ENCODE measurements at regions not wholly inside any gene's neighbourhood (a gene's known extent, or its start where the extent isn't known, plus 50 kb on each side); places are given as distances from the start of the nearest gene placed in this dataset.

DNA sequence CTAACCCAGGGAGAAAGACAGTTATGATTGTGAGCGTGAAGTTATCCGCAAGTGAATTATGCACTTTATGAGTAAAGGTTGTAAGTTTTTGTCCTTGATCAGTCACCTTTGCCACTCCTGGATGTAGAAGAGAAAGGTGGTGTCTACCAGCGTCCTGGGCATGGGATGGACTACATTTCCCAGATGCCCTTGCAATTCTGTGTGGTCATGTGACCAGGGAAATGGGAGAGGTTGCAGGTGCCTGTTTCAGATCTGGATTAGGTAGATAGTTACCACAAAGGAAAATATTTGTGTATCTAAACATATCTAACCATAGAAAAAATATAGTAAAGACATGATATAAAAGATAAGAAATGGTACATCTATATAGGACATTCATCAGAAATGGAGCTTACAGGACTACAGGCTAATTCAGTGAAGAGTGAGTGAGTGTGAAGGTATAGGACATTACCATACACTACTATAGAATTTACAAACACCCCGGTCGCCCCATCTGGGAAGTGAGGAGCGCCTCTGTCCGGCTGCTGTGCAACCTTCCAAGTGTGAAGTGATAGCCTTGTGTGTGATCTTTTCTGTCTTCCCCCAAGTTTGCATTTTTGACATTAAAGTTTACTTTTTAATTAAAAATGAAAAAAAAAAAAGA lies 51.6 kb upstream of the CACNA1A start:
- TF ChIP-seq, protein P1, sequence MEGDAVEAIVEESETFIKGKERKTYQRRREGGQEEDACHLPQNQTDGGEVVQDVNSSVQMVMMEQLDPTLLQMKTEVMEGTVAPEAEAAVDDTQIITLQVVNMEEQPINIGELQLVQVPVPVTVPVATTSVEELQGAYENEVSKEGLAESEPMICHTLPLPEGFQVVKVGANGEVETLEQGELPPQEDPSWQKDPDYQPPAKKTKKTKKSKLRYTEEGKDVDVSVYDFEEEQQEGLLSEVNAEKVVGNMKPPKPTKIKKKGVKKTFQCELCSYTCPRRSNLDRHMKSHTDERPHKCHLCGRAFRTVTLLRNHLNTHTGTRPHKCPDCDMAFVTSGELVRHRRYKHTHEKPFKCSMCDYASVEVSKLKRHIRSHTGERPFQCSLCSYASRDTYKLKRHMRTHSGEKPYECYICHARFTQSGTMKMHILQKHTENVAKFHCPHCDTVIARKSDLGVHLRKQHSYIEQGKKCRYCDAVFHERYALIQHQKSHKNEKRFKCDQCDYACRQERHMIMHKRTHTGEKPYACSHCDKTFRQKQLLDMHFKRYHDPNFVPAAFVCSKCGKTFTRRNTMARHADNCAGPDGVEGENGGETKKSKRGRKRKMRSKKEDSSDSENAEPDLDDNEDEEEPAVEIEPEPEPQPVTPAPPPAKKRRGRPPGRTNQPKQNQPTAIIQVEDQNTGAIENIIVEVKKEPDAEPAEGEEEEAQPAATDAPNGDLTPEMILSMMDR (IDR thresholded peaks at IDR 0.05), result no peak
- no peak for TF ChIP-seq EZH2 (IDR thresholded peaks at IDR 0.05)
- TF ChIP-seq EZH2phosphoT487 (IDR thresholded peaks at IDR 0.05), result no peak
